ENCODE measurements at regions not wholly inside any gene's neighbourhood (a gene's known extent, or its start where the extent isn't known, plus 50 kb on each side); places are given as distances from the start of the nearest gene placed in this dataset.
"Not testable (repeated sequence)": the region's sequence is repeated elsewhere in the genome, so short reads cannot be mapped to it uniquely, and the experiment has no call there.

DNA sequence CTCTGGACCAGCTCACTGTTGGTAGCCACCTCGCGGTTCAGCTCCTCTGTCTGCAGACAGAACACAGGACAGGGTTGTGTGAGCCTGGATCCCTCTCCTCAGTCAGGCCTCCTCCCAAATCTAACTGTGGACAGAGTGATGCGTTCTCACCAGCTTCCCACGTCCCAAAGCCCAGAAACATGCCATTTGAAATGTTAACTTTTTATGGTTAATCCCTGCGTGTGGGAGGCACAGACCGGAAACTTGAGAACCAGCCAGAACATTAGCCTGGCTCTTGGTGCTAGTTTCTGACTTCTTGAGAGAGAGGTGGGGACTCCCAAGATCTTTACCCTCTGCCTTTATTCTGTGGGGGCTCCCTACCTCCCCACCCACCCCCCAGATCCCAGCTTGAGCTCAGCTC, 129.6 kb downstream of the TNFRSF13B start:
- DNase-seq: not testable (repeated sequence)

DNA sequence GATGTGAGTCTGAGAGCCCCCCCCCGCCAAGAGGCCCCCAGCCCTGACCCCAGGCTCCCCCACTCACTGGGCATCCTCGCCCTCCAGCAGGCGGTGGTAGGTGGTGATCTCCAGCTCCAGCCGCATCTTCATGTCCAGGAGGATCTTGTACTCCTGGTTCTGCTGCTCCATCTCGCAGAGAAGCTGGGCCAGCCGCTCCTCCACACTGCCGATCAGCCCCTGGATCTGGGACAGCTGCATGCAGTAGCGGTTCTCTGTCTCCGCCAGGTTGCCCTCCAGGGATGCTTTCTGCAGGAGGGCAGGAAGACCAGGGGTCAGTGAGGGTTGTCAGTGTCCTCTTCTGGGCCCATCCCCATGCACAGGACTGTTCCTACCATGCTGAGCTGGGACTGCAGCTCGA, 130.0 kb downstream of the TNFRSF13B start:
- DNase-seq: not testable (repeated sequence)

DNA sequence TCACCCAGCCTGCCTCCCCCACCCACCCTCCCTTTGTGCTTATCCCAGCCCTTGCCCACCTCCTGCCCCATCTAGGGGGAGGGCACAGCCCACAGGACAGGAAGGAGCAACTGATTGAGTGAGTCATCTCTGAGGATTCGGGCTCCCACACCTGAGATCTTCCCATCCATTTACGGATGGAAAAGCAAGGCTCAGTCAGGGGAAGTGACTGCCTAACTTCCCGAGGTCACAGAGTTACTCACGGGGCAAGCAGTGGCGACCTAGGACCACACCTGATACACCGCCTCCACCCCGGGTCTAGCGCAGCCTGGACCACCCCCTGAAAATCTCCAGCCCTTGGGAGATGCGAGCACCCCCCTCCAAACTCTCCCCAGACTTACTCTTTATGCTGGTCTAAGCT, 131.7 kb downstream of the TNFRSF13B start:
- DNase-seq: not testable (repeated sequence)

DNA sequence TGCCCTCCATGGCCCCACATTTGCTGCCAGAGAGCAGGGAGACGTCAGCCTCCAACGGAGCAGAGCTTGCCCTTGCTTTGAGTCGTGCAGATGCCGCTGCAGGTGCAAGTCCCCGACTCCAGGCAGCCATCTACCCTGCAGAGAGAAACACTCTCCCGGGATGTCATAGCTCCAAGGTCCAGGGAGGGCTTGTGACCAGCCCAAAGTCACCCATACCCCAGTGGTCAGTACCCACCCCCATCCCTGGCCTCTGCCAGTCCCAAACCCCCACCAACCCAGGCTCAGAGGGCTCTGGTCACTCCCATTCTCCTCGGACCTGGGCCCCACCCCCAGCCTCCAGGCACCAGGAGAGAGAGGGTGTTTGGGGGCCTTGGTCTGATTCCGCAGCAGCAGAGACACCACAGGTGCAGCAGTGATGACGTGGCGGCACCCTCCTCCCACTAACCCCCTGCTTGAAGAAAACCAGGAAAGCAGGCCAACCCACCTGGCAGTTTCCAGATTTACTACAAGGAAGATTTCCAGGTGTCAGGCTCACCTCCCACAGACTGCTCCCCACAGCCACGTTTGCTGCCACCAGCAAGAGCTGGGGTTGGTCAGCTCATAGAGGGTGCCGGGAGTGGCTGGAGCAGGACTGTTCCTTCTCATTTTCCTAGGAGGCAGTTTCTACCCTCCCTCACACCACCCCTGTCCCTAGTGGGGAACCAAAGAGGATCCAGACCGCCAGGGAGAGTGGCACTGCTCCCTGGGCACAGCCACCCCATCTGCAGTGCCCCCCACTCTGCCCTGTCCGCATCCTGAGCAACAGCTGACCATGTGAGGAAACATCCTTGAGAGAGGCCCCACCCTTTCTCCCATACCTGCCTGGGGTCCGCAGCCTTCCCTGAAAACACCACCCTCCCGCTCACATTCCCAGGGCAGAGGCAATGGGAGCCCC, 132.4 kb downstream of the TNFRSF13B start:
- not testable (repeated sequence) for DNase-seq

DNA sequence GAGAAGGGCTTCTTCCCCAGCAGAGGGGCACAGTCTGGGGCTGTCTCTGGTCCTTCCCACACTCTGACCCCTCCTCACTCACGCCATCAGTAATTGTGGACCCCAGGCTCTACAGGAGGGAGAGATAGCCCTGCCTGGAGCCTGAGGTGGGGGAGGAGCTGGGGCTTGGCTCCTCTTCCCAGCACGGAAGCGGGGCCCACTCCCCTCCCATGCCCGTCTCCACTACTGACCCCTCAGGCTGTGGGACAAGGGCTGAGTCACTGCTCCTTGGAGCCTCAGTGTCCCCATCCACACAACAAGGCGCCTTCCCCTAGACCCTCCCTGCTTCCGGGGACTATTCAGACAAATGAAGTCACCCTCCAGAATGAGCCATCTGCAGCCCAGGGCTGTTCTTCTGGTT, 133.1 kb downstream of the TNFRSF13B start:
- DNase-seq: not testable (repeated sequence)

DNA sequence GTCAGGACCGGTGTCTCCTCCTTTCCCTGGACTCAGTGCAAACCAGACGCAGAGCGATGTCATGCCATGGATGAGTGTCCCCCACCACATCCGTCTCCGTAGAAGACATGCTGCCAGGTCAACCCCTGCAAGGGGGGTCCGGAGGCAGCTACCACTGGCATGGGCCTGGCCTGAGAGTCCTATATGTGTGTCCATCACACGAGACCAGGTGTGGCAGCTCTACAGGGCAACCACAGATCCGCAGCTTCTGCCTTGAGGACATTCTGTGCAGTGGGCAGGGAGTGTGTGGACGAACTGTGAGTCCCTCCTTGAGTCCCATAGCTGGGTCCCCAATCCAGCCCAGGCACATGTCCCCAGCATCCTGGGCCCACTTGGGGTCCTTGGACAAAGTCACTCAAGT, 133.6 kb downstream of the TNFRSF13B start:
- DNase-seq: not testable (repeated sequence)

DNA sequence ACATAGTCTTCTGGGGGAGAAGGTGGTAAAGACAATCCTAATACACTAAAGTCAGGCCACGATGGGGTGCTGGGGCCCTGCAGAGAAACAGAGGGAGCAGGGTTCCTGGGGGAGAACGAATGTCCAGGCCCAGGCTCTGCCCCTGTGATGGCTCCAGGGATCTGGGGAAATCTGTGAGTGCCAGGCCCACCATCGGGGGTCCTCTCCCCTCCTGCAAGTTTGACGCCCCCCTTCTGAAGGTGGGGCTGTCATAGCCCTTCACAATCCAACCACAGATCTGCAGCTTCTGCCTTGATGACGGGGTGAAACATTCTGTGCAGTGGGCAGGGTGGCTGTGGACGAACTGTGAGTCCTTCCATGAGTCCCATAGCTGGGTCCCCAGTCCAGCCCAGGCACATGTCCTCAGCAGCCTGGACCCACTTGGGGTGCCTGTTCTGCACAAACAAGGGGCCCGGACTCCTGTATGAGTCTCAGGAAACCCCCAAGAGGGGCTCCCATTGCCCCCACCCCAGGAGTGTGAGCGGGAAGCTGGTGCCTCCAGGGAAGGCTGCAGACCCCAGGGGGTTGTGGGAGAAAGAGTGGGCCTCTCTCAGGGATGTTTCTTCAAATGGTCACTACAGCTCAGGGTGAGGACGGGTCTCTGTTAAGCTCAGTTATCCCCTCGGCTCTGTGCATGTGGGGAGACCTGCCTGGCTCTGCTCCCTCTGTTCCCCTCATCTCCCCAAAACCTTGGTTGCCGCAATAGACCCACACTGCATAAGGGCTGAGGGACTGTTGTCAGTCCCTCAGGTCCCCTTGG, 134.3 kb downstream of the TNFRSF13B start:
- not testable (repeated sequence) for DNase-seq

DNA sequence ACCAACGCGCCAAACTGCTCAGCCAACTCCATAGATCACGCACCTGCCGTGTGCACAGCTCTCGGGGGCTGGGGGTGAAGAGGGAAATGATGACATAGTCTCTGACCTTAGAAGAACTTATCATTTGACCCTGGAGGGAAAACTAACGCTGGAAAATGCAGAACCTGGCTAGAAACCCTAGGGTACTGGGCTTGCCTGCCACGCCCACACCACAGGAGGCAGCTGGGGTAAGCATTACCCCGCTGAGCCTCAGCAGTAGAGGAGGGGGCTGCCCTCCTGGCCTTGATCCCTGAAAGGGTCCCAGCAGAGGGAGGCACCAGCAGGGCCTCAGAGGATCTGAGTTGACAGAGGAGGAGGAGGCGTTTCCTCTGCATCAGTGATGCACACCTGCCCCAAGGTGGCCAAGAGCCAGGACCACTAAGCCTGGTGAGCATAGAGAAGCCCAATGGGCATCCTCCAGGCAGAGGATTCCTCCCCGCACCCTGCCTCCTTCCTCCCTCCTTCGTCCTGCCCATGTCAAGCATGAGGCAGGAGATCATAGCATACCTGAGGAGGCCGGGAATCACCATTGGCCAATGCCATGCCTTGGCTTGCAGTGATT, 135.5 kb downstream of the TNFRSF13B start:
- not testable (repeated sequence) for DNase-seq

DNA sequence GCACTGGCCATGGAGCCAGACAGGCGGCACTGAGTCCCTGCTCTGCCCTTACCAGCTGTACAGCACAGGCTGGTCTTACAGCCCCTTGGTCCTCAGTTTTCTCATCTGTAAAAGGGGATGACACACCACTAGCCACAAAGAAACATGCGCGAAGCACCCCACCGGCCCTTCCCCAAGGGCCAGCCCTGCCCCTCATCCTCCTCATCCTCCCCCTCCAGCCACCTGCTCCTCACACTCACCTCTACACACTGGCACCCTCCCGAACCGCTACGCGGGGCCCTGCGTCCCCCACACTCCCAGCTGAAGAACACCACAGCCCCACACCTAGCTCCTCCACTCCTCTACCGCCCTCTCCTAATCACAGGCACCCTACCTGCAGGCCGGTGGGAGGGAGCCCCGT, 138.4 kb downstream of the TNFRSF13B start:
- DNase-seq: not testable (repeated sequence)

DNA sequence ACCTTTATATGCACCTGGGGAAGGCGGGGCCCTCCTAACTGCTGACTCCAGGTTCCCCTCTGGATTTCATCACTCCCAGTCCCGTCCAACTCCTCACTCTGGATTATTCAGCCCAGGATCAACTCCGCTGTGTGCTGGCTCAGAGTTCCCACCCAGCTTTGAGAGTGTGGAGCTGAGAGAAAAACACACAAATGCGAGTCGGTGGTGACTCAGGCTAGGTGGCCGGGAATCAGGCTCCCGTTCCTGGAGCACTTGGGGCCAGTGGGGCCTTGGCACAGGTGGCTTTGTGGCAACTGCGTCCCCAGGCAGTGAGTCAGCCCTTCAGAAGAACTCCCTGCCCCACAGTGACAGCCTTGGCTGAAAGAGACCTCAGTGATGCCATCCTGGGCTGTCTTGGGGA, 139.1 kb downstream of the TNFRSF13B start:
- not testable (repeated sequence) for DNase-seq

DNA sequence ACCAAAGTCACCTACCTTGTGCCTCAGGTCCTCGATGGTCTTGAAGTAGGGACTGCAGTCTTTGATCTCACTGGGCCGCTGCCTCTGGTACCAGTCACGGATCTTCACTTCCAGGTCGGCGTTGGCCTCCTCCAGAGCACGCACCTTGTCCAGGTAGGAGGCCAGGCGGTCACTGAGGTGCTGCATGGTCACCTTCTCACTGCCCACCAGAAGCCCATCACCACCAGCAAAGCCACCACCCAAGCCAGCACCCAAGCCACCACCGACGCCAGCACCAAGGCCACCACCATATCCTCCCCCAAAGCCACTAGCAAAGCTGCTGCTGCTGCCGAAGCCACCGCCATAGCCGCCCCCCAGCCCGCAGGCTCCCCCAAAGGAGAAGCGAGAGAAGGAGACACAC, 139.7 kb downstream of the TNFRSF13B start:
- not testable (repeated sequence) for DNase-seq

DNA sequence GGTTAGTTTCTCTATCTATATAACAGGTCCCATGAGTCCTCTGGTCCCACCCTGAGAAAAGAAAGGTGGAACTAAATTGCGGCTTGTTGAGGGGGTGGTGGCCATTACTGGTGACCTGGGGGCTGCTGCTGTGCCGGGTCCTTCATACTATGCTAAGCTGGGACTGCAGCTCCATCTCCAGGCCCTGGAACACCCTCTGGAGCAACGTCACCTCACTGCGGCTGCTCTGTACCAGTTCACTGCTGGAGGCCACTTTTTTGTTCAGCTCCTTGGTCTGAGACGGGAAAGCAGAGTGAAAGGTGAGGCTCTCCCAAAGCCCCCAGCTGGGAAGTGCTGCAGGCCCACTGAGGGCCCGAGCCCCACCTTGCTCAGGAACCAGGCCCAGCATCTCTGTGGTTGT, 140.7 kb downstream of the CCDC144A start:
- DNase-seq: not testable (repeated sequence)

DNA sequence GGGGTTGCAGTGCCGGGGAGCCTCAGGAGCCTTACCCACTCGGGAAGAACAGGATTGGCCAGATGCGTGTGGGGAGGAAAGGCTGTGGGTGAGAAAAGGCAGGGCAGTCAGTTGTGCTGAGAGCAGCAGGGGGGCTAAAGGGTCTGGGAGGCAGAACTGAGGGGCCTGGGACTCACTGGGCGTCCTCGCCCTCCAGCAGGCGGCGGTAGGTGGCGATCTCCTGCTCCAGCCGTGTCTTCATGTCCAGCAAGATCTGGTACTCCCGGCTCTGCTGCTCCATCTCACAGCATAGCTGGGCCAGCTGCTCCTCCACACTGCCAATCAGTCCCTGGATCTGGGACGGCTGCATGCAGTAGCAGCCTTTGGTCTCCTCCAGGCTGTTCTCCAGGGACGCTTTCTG, 140.2 kb downstream of the CCDC144A start:
- DNase-seq: not testable (repeated sequence)
